Activated CD4-positive, alpha-beta T cell treated with anti-CD3 and anti-CD28 coated beads, Interleukin-2, Interleukin-6, amounts not matched to agents 100 ng/mL and 50 ng/mL, durations not matched to agents 16 hours and 8 hours (primary cell): ENCODE measurements at regions not wholly inside any gene's neighbourhood (a gene's known extent, or its start where the extent isn't known, plus 50 kb on each side); places are given as distances from the start of the nearest gene placed in this dataset.
"Not testable (repeated sequence)": the region's sequence is repeated elsewhere in the genome, so short reads cannot be mapped to it uniquely, and the experiment has no call there.

Experiments
- DNase-seq: peaks from one replicate; pipeline ENCODE4 v3.0.0-alpha.2; 2020

DNA sequence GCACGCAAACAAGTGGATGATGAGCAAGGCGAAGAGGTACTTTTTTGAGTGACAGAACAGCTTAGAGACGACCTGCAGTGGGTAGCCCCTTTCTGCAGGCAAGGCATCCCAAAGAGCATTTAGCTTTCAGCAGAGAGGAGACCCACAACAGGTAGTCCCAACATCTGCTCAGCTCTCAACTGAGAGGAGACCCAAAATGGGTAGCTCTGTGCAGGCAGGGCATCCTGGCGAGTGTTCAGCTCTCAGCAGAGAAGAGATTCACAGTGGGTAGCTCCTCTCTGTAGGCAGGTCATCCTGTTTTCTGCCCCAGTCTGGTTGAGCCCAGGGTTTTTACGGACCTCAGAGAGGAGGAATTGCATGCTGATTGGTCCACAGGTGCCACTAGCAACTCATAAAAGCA is 2396.1 kb upstream of the C9orf72 start:
- no peak for DNase-seq

- no peak for DNase-seq
Measured at GRCh38 chr9:29969856-29970647, 2396.8 kb upstream of the C9orf72 start.

DNA sequence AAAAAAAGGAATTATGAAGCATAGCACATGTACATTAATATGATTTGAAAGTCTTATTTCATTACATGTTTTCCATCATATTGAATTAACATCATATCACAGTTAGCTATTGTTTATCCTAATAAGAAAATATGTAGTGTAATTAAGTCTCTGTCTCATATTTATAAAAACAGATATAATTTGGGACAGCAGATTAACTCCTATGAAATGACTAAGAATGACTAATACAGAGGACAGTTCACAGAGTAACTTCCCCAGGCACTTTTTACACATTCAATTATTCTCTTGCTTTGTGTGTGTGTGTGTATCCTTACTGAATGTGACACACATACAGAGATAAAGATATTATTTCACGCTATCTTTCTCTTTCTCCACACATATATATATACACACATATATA is 2400.9 kb upstream of the C9orf72 start:
- no peak for DNase-seq

- DNase-seq, result no peak
Measured at GRCh38 chr9:29976981-29977380, 2403.7 kb upstream of the C9orf72 start.

GRCh38 chr9:29981013-29981412 is 2403.4 kb upstream of the ACO1 start:
- no peak for DNase-seq

GRCh38 chr9:29999645-30000044 is 2384.8 kb upstream of the ACO1 start:
- no peak for DNase-seq

DNA sequence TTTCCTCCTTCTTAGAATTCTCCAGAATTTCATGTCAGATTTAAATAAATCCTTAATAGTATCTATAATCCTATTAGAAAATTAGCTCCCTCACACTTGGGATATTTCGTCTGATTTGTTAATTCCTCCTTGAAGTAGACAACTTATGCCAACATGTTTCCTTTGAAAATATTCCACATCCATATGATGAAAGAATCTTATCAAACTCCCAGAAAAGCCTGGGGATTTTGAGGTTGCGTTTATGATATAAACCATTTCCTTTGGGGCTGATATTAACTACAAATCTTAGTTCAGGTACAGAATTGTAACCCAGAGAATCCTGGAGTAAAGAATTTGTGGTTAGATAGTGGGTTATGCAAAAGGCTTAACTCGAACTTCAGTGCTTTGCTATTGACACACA is 2373.8 kb upstream of the ACO1 start:
- no peak for DNase-seq

DNA sequence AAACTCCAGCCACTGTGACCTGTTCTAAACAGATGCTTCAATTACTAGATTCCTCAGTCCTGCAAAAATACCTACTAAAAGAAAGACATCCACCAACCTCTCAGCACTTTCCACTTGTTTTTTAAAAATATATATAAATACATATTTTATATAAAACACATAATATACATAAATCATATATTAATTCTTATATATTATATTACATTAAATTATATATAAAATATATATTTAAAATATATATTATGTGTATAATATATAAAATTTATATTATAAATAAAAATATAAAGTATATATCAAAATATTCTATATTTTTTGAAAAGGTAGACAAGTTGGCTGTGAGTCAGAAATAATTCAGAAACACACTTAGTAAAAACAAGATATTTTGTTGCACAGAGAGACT is 2371.8 kb upstream of the ACO1 start:
- DNase-seq, result no peak

GRCh38 chr9:30015073-30015472 is 2369.4 kb upstream of the ACO1 start:
- DNase-seq, result no peak

DNA sequence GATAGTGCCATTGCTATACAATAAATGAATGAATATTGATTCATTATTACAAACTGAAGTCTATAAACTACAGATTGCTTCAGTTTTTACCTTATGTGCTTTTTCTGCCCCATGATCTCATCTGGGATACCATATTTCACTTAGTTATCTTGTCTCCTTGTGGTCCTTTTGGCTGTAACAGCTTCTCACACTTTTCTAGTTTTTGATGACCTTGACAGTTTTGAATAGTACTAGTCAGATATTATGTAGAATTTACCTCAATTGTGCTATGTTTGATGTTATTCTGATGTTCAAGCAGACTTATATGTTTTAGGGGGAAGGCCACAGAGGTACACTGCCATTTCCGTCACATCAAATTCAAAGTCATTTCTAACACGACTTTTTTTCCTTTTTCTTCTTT is 2364.3 kb upstream of the ACO1 start:
- no peak for DNase-seq

DNA sequence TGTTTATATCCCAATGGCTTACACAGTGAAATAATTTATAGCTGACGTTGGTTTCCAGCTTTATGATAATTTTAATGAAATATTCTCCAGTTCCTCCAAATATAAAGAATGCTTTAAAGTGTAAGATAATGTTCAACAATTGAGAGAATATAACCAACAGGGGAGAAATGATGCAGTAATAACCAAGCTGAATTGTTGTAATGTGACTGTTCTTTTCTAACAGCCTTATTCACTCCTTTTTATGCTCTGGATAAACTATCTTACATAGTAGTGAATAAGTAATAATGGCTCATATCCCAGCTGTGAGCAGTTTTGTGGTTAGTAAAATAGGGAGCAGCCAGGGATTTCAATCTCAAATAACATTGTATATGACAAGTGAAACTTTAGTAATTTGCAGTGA is 2348.7 kb upstream of the ACO1 start:
- DNase-seq, result no peak

GRCh38 chr9:30036558-30036957 is 2347.9 kb upstream of the ACO1 start:
- no peak for DNase-seq

DNA sequence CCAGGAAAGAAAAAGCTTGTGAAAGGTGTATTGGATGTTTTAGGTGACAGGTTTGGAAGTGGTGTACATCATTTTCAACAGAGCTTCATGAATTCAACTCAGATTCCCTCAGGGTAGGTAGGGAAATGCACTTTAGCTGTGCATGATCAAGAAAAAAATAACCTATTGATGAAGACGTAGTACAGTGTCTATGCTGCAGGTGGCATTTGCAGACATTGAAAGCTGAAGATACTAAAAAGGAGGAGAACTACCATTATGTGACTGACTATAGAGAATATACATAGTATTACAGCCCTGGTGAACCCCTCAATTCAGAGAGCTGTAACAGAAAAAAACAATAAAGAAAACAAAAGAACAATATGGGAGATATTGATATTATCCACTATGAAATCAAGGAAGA is 2344.7 kb upstream of the ACO1 start:
- no peak for DNase-seq

DNA sequence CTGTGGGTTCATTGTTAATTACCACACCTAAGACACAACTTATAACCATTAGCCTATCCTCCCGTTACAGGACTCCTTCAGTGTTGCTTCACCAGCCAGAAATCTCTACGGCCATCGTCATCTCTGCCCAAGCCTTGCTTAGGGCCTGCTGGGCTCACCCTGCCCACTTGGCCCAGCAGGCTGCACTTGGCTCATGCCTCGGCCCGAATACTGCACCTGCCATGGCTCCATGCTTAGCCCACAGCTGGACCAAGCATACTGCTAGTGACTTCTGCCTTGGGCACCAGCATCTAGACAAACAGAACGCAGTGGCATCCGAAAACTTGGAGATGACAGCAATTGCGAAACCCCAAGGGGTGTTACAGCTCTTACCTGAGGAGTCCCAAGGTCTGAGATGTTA is 2336.0 kb upstream of the ACO1 start:
- DNase-seq, result no peak

GRCh38 chr9:30058463-30058862 is 2326.0 kb upstream of the ACO1 start:
- DNase-seq, result no peak

DNA sequence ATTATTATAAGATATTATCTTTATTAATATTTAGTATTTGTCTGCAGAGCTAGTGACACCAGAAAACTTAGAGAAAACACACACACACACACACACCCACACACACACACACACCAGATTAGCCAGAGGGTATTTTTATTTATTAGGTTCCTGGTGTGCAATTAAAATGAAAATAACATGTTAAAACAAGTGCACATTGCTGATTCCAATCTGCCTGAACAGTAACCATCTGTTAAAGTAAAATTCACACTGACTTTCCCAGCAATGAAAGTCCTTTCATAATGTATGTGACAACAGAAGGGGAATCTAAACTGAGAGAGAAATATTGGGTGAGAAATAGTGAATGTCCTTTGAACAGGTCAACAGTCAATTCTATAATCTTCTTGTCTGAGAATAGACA is 2323.5 kb upstream of the ACO1 start:
- no peak for DNase-seq

GRCh38 chr9:30065888-30066287 is 2318.6 kb upstream of the ACO1 start:
- DNase-seq, result no peak

GRCh38 chr9:30069236-30069635 is 2315.2 kb upstream of the ACO1 start:
- DNase-seq, result not testable (repeated sequence)

DNA sequence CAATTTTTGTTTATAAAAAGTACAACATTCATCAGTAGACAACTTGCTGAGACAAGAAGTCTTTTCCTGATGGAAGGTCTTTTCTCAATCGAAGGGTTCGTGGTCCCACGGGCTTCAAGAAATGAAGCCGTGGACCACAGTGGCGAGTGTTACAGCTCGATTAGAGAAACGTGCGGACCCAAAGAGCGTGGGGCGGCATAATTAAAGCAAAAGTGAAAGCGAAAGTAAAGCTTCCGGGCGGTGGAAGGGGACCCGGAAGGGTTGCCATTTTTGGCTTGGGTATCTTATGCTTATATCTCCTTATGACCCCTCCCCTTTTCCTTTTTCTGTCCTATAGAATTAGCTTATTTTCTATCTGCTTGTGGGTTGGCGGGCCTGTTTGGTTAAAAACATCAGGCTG is 2309.4 kb upstream of the ACO1 start:
- DNase-seq, result no peak

DNA sequence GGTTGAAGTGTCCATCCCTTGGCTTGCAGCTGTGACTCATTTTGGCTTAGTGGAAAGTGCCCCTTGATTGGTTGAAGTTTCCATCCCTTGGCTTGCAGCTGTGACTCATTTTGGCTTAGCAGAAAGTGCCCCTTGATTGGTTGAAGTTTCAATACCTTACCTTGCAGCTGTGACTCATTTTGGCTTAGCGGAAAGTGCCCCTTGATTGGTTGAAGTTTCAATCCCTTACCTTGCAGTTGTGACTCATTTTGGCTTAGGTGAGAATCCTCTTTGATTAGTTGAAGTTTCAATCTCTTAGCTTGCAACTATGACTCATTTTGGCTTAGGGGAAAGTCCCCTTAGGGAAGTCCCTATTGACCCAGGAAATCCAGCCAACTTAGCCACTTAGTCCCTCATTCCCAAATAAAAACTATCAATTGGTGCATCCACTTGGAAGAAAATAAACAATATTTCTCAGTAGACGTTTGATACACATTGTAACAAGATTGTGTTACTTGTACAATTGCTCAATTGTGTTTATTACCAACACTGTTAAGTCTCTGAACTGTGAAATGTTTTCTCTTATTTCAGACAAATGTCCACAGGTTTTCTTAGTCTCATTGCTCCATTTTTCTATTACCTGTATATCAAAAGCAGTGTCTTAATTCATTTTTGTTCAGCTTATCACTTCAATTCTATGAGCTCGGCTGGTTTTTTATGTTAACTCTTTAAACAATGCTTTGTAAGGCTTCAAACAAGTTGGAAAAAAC is 2308.8 kb upstream of the ACO1 start:
- peak; percentile 85 for DNase-seq

GRCh38 chr9:30078195-30078594 is 2306.2 kb upstream of the ACO1 start:
- peak; percentile 51 for DNase-seq

GRCh38 chr9:30089428-30089827 is 2295.0 kb upstream of the ACO1 start:
- DNase-seq, result no peak

DNA sequence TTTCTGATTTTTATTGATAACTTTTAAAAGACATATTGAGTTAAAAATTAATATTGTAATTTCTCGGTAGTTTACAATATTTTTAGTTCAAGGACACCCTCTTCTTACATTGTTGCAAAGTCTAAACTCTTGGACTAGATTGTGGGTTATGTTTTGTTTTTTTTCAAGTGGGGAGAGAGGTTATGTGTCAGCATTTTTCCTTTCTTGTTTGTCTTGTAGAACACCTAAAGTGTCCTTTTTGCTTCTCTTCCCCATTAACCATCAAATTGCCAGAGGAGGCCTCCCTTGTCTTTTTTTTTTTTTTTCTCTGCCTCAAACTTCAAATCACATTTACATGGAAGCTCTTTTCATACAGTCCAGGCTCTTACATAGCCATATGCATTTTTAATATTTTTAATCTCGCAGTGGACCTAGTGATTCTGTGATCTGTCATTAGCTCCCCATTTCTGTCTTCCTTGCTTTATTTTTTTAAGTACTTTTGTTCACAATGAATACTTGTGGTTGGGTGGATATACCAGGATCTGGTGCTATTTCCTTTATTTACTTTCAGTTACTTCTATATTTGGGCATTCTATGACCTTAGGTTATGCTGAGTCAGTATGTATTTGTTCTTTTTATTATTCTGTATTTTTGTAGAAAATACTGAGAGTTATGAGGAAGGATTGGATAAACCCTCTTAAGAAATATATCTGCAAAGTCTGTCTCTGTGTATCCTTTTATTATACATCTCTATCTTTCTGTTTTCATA is 2280.6 kb upstream of the ACO1 start:
- no peak for DNase-seq

GRCh38 chr9:30107134-30107533 is 2277.3 kb upstream of the ACO1 start:
- DNase-seq, result not testable (repeated sequence)
